GM13976 (cell line): ENCODE measurements at regions not wholly inside any gene's neighbourhood (a gene's known extent, or its start where the extent isn't known, plus 50 kb on each side); places are given as distances from the start of the nearest gene placed in this dataset.
A peak's percentile ranks its signal among the peaks of the same experiment; 100 is the strongest.
"Not testable (repeated sequence)": the region's sequence is repeated elsewhere in the genome, so short reads cannot be mapped to it uniquely, and the experiment has no call there.

Experiments
- DNase-seq: peaks from one replicate; pipeline ENCODE4 v3.0.0; 2012; ENCODE audit warnings: low spot score
- CTCF ChIP-seq: IDR thresholded peaks from 2 replicates; pipeline ENCODE4 v1.5.1; 2012; ENCODE audit warnings: borderline replicate concordance, mild to moderate bottlenecking; ENCODE audit not compliant: insufficient read depth; ENCODE audit errors: extremely low read depth, missing control alignments, control extremely low read depth
- in situ Hi-C: fragments of 300-500 bp; cut with MboI; formaldehyde crosslinking; loops from one replicate; pipeline ENCODE4 v1.12.0; 2022; ENCODE audit warnings: low sequenced_read_pairs, mixed read lengths, inconsistent platforms; ENCODE audit not compliant: unreplicated experiment

- no peak for TF ChIP-seq CTCF
- in situ Hi-C loops, result no loop called here
- no peak for DNase-seq
These were observed 186.5 kb downstream of the HIPK3 start for GRCh38 chr11:33443684-33444083.

DNA sequence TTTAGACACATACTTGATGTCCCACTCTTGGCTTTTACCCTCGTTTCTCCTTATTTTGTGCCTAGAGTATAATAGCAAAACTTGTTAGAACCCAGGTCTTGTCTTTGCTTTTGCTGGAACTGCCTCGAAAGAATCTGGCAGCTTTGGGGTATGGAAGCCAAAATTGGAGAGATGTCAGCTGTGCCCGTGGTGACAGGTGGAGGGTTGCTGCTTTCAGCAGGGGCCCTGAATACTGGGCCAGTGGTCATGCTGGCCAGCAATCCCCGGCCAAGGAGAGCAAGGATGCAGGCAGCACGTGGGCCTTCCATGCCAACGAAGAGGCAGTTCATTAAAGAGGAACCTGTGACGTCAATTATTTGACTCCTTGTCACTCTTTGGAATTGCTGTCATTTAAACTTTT is 181.1 kb downstream of the HIPK3 start:
- in situ Hi-C loops, result no loop called here
- no peak for DNase-seq
- TF ChIP-seq CTCF, result no peak

GRCh38 chr11:33437529-33437928 is 180.3 kb downstream of the HIPK3 start:
- no peak for TF ChIP-seq CTCF
- in situ Hi-C loops, result no loop called here

GRCh38 chr11:33435216-33435615 is 178.0 kb downstream of the HIPK3 start:
- no peak for TF ChIP-seq CTCF
- in situ Hi-C loops, result no loop called here
- DNase-seq, result peak; percentile 41

More at GRCh38 chr11:33437529-33437928, 180.3 kb downstream of the HIPK3 start:
- DNase-seq, result no peak

DNA sequence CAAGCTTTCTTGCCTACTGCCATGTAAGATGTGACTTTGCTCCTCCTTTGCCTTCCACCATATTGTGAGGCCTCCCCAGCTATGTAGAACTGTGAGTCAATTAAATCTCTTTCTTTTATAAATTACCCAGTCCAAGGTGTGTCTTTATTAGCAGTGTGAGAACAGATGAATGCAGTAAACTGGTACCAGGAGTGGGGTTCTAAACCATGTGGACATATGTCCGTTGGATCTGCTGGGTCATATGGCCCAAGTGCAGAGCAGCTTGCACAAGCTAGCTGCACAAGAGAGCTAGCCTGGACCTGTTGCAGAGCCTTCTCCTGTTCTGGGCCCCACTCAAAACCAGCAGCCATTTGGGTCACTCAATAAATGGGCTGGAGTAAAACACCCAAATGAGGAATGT is 177.1 kb downstream of the HIPK3 start:
- no peak for TF ChIP-seq CTCF
- DNase-seq, result no peak
- in situ Hi-C loops, result no loop called here

- in situ Hi-C loops, DNase-seq: not testable (repeated sequence)
These were observed 171.3 kb downstream of the HIPK3 start for GRCh38 chr11:33428435-33428834.

DNA sequence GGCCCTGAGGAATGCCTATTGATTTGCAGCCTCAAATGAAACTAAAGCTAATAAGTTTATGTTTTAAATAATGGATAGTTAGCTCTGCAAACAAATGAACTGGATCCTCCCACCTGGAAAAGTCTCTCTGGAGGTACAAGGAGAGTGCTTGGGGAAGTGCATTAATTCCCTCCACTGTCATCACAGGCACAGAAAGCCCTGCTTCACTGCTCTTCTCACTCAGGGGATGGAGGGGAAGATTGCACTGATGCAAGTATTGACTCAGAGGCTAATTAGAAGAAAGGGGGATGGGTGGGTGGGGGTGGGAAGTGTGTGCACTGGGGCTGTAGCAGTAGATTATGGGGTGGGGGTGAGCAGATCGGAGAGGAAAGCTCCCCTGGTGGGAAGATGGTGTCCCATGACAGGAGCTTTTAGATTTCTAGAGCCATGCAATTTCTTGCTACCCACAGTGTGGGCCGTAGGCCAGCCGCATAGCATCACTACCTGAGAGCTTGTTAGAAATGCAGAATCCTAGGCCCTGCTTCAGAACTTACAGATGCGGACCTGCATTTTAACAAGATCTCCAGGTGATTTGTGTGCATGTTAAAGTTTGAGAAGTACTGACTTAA is 163.9 kb downstream of the HIPK3 start:
- no peak for TF ChIP-seq CTCF
- DNase-seq, result no peak
- in situ Hi-C loops, result no loop called here
